AG10803 (cell line): ENCODE measurements at regions not wholly inside any gene's neighbourhood (a gene's known extent, or its start where the extent isn't known, plus 50 kb on each side); places are given as distances from the start of the nearest gene placed in this dataset.
"Not testable (repeated sequence)": the region's sequence is repeated elsewhere in the genome, so short reads cannot be mapped to it uniquely, and the experiment has no call there.

Experiments used
- DNase-seq: peaks from one replicate; pipeline ENCODE4 v3.0.0; 2010; ENCODE audit warnings: low read depth
- H3K4me3 ChIP-seq: 2 replicates; pipeline ENCODE4 v1.5.1; 2011; ENCODE audit warnings: mild to moderate bottlenecking, low read length, control low read depth
- TF ChIP-seq, protein P1 (sequence below): conservative IDR thresholded peaks from 2 replicates; pipeline ENCODE4 v1.5.1; 2011; ENCODE audit warnings: mild to moderate bottlenecking, low read length, control low read depth, inconsistent platforms

DNA sequence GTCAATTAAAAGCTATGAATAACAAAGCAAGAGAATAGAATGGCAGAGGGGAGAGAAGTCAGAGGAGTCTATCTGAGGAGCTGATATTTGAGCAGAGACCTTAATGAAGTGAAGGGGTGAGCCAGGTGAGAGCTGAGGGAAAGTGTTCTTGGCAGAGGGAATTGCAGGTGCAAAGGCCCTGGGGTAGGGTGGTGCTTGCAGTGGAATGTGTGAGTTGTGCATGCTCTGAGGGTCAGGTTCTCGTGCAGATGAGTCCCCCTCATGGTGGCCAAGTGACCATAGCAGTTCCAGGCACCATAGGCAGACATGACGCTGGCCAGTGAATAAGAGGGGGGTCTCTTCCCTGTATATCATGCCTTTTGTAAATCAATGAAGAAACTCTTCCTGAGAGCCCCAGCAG is 58.9 kb upstream of the ALX4 start:
- TF ChIP-seq, protein P1, sequence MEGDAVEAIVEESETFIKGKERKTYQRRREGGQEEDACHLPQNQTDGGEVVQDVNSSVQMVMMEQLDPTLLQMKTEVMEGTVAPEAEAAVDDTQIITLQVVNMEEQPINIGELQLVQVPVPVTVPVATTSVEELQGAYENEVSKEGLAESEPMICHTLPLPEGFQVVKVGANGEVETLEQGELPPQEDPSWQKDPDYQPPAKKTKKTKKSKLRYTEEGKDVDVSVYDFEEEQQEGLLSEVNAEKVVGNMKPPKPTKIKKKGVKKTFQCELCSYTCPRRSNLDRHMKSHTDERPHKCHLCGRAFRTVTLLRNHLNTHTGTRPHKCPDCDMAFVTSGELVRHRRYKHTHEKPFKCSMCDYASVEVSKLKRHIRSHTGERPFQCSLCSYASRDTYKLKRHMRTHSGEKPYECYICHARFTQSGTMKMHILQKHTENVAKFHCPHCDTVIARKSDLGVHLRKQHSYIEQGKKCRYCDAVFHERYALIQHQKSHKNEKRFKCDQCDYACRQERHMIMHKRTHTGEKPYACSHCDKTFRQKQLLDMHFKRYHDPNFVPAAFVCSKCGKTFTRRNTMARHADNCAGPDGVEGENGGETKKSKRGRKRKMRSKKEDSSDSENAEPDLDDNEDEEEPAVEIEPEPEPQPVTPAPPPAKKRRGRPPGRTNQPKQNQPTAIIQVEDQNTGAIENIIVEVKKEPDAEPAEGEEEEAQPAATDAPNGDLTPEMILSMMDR = no peak
- DNase-seq = no peak
- no peak overlapping the region for H3K4me3 ChIP-seq

DNA sequence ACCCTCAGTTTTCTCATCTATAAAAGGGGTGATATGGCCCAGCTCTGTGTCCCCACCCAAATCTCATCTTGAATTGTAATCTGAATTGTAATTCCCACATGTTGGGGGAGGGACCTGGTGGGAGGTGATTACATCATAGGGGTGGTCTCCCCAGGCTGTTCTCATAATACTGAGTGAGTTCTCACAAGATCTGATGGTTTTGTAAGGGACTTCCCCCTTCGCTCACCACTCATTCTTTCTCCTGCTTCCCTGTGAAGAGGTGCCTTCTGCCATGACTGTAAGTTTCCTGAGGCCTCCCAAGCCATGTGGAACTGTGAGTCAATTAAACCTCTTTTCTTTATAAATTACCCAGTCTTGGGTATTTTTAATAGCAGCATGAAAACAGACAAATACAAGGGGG is 61.1 kb upstream of the ALX4 start:
- not testable (repeated sequence) for H3K4me3 ChIP-seq, DNase-seq

DNA sequence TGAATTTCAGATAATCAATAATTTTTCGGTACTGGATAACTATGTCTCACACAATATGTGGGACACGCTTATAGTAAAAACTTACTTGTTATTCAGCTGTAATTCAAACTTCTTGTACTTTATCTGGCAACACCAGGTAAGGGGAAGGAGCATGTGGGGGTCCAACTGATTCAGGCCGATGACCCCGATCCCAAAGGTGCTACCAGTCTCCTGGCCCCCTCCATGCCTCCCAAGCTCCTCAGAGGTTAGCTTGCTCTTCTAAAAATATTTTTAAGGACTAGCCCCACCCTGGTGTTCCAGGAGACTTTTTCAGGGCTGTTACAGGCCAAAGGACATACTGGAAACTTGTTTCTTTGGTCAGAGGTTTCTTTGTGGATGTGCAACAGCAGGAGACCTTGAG is 61.8 kb upstream of the ALX4 start:
- TF ChIP-seq, protein P1 = no peak
- no peak overlapping the region for H3K4me3 ChIP-seq
- DNase-seq = no peak

DNA sequence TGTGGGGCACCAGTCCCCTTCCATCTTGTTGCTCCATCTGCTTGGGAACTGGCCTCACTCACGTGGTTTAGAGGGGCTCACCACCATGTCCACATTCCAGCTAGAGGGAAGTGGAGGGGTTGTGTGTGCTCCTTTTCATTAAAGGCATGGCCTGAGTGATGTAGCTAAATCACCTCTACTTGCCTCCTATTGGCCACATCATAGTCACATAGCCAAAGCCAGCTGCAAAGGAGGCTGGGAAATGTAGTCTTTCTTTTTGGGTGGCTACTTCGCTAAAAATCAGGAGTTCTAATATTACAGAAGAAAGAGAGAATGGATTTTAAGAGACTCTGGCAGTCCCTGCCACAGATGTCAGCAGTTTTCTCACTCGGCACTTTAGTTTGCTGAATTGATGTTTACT is 63.0 kb upstream of the ALX4 start:
- TF ChIP-seq, protein P1 = no peak
- H3K4me3 ChIP-seq = no peak overlapping the region
- no peak for DNase-seq

DNA sequence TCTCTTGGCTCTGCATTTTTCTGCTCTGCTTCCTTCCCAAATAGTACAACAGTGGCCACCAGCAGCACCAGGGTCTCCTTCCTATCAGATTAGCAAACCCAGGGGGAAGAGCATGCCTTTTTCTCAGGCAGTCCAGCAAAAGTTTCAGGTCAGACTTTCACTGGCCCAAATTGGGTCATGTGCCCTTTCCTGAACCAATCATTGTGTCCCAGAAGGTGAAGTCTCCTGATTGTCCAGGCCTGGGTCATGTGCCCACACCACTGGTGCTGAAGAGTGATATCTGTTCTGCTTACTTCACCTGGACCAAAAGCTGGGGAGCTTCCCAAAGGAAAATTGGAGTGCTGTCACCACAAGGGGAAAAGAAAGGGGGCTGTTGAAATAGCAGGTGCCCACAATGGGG is 64.1 kb upstream of the ALX4 start:
- TF ChIP-seq, protein P1 = no peak
- DNase-seq = no peak
- H3K4me3 ChIP-seq = no peak overlapping the region

DNA sequence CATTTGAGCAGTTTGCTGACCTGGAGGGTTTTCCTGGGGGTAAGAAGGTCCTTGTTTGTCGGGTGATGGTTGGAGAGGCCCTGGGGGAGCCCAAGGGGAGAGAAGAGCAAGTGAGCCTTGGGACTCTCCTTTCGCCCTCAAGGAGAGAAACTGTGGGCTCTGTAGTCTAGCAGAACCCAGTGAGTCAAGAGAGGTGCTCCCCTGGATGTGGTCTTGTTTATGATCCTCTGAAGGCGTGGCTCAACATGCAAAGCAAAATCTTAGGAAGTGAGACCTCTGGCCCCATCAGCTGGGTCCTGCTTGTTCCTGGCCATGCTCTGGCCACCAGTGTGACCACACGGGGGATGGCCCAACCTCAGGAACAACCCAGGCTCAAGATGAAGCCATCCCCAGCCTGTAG is 66.5 kb upstream of the ALX4 start:
- TF ChIP-seq, protein P1 = no peak
- H3K4me3 ChIP-seq = no peak overlapping the region
- DNase-seq = no peak

DNA sequence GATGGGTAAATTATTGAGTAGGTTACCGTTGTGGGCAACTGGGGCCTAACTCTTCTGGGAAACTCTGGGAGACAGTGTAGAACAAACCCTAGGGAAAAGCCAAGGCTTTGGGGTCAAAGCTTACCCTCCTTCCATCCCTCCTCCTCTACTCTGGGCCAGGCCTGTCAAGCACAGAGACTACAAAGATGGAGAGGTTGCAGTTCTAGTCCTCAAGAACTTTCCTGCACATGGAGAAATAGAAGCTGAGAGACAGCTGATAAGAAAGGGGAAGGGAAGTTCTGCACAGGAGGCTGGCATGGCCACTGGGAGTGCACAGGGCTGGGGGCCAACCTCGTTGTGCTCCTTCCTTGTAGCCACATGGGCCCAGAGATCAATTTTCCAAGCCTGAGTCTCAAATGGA is 67.2 kb upstream of the ALX4 start:
- H3K4me3 ChIP-seq = no peak overlapping the region
- TF ChIP-seq, protein P1 = no peak
- DNase-seq = no peak

DNA sequence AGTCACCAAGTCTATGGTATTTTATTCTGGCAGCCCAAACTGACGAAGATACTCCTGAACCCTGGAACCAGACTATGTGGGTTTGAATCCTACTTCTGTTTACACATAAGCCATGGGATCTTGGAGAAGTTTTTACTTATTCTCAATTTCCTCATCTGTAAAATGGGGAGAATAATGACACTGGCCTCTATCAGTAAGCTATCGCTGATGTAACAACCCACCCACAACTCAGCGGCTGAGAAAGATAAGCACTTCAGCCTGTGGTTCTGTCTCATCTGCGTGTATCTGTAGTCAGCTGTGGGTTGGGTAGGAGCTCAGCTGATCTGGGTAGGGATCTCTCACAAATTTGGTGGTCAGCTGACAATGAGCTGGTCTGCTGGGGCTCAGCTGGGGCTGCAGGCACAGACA is 68.0 kb upstream of the ALX4 start:
- no peak overlapping the region for H3K4me3 ChIP-seq
- no peak for DNase-seq
- TF ChIP-seq, protein P1 = no peak
